ENCODE measurements at regions not wholly inside any gene's neighbourhood (a gene's known extent, or its start where the extent isn't known, plus 50 kb on each side); places are given as distances from the start of the nearest gene placed in this dataset.

GRCh38 chr10:57638411-57638810 lies 629.3 kb downstream of the IPMK start:
- no peak for TF ChIP-seq CTCF (conservative IDR thresholded peaks at IDR 0.05; ENCODE audit: low read depth, low read length)
- no peak overlapping the region for H3K4me3 ChIP-seq (ENCODE audit: low read depth, low read length)
- DNase-seq (ENCODE audit: low read depth) = no peak

- DNase-seq (ENCODE audit: low read depth) = peak; percentile 75
- H3K4me3 ChIP-seq (ENCODE audit: low read depth, low read length) = no peak overlapping the region
- TF ChIP-seq CTCF (conservative IDR thresholded peaks at IDR 0.05; ENCODE audit: low read depth, low read length) = no peak
These were observed 639.0 kb downstream of the IPMK start for GRCh38 chr10:57628592-57629284.

GRCh38 chr10:57627642-57628178 lies 640.0 kb downstream of the IPMK start:
- H3K4me3 ChIP-seq (ENCODE audit: low read depth, low read length) = no peak overlapping the region
- no peak for TF ChIP-seq CTCF (conservative IDR thresholded peaks at IDR 0.05; ENCODE audit: low read depth, low read length)
- DNase-seq (ENCODE audit: low read depth) = no peak

- no peak for TF ChIP-seq CTCF (conservative IDR thresholded peaks at IDR 0.05; ENCODE audit: low read depth, low read length)
- DNase-seq (ENCODE audit: low read depth) = no peak
- H3K4me3 ChIP-seq (ENCODE audit: low read depth, low read length) = no peak overlapping the region
These were observed 642.7 kb downstream of the IPMK start for GRCh38 chr10:57624856-57625592.

GRCh38 chr10:57624066-57624465 lies 643.6 kb downstream of the IPMK start:
- no peak overlapping the region for H3K4me3 ChIP-seq (ENCODE audit: low read depth, low read length)
- no peak for DNase-seq (ENCODE audit: low read depth)
- TF ChIP-seq CTCF (conservative IDR thresholded peaks at IDR 0.05; ENCODE audit: low read depth, low read length) = no peak

GRCh38 chr10:57621466-57621865 lies 646.2 kb downstream of the IPMK start:
- no peak for TF ChIP-seq CTCF (conservative IDR thresholded peaks at IDR 0.05; ENCODE audit: low read depth, low read length)
- DNase-seq (ENCODE audit: low read depth) = no peak
- no peak overlapping the region for H3K4me3 ChIP-seq (ENCODE audit: low read depth, low read length)

Data from epithelial cell of proximal tubule (primary cell).